ENCODE measurements at regions not wholly inside any gene's neighbourhood (a gene's known extent, or its start where the extent isn't known, plus 50 kb on each side); places are given as distances from the start of the nearest gene placed in this dataset.

GRCh38 chr14:101362529-101363260, 198.6 kb upstream of the DIO3 start:
- H3K4me3 Mint-ChIP-seq, result no peak overlapping the region
- no peak for DNase-seq
- H3K36me3 Mint-ChIP-seq, result no peaks in the 10 kb centered on the region
- CTCF ChIA-PET, result no interaction called here
- H3K27ac Mint-ChIP-seq, result no peak overlapping the region
- no peaks in the 10 kb centered on the region for H3K4me1 Mint-ChIP-seq
- peaks cover 2% of the 10 kb centered on the region for H3K9me3 Mint-ChIP-seq
- H3K27me3 Mint-ChIP-seq, result peaks cover 42% of the 10 kb centered on the region

DNA sequence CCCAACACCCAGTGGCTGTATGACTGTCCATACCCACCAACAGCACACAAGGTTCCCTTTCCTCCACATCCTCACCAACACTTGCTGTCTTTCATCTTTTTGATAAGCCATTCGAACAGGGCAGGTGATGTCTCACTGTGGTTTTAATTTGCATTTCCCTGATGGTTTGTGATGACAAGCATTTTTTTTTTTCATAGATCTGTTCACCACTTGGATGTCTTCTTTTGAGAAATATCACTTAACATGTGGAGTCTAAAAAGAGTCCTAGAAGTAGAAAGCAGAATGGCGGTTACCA, 198.1 kb upstream of the DIO3 start:
- Mint-ChIP-seq H3K4me3 (no peak overlapping the region), H3K36me3 (no peaks in the 10 kb centered on the region), H3K27me3 (peaks cover 42% of the 10 kb centered on the region), H3K9me3 (peaks cover 2% of the 10 kb centered on the region), H3K4me1 (no peaks in the 10 kb centered on the region), H3K27ac (no peak overlapping the region)
- DNase-seq, result no peak
- CTCF ChIA-PET, result no interaction called here

DNA sequence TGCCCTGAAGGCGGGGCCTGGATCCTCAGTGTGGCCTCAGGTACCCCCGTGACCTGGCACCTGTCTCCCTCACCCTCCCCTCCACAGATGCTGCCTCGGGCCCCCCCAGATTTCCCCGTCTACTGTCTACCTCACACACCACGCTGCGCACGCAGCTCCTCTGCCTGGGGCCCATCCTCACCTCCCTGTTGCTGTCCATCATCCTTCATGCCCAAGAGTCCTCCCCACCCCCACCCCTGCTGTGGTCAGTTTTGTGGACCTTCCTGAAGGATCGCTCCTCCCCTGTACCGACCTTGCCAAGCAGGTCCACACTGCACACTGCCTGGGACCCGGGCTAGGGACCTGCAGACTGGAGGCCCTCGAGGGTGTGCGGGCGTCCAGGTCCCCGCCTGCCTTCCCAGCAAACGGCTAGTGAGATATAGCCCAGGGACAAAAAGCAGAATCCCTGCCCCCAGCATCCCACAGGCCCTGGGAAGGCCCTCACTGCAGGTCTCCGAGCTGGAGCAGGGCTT, 197.4 kb upstream of the DIO3 start:
- Mint-ChIP-seq H3K4me1 (no peaks in the 10 kb centered on the region), H3K9me3 (no peaks in the 10 kb centered on the region), H3K4me3 (no peak overlapping the region), H3K27ac (no peak overlapping the region), H3K27me3 (peaks cover 38% of the 10 kb centered on the region), H3K36me3 (no peaks in the 10 kb centered on the region)
- CTCF ChIA-PET, result no interaction called here
- no peak for DNase-seq

- Mint-ChIP-seq H3K27me3 (peaks cover 34% of the 10 kb centered on the region), H3K4me1 (no peaks in the 10 kb centered on the region)
Measured at GRCh38 chr14:101364503-101365328, 196.6 kb upstream of the DIO3 start.

GRCh38 chr14:101365329-101366158, 195.8 kb upstream of the DIO3 start:
- H3K9me3 Mint-ChIP-seq, result no peaks in the 10 kb centered on the region
- H3K4me3 Mint-ChIP-seq, result no peak overlapping the region
- H3K27me3 Mint-ChIP-seq, result peaks cover 34% of the 10 kb centered on the region
- H3K27ac Mint-ChIP-seq, result no peak overlapping the region
- H3K4me1 Mint-ChIP-seq, result no peaks in the 10 kb centered on the region
- no peaks in the 10 kb centered on the region for H3K36me3 Mint-ChIP-seq
- no peak for DNase-seq
- CTCF ChIA-PET, result no interaction called here

More at GRCh38 chr14:101364503-101365328, 196.6 kb upstream of the DIO3 start:
- H3K27ac Mint-ChIP-seq, result no peak overlapping the region
- no peaks in the 10 kb centered on the region for H3K36me3 Mint-ChIP-seq
- no peak overlapping the region for H3K4me3 Mint-ChIP-seq
- no peak for DNase-seq
- no peaks in the 10 kb centered on the region for H3K9me3 Mint-ChIP-seq
- CTCF ChIA-PET, result no interaction called here

DNA sequence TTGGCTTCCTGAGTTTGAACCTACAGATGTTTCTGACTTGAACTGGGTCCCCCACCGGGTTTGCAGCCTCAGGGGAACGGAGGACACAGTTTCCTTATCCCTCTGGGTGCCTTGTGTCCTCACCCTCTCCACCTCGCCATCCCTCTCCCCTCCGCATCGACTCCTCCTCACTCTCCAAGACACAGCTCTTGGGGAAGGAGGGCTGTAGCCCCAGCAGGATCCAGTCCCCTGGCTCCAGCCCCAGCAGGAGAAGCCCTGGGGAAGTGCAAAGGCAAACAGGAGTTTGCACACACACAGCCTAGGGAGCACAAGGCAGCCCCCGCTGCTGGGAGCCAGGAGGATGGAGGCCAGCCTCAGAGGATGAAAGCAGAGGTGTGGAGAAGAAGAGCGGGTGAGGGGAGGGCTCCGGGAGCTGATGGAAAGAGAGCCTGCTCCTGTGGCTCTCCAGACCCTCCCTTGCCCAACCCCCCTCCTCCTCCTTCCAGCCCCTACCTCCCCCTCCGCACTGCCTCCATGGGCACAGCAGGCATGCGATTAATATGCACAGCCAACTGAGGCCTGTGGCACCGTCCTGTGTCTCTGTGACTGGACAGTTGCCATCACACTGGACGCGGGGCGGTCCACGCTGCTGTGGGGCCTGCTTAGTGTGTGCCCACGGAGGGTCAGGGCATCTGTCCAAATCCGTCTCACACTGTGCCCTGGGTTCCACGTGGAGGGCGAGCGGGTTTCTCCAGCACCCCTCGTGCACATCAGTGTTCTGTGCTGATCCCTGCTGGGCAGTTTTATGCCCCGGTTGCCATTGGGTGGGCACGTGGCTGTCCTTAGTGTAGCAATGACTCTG, 193.7 kb upstream of the DIO3 start:
- peaks cover 20% of the 10 kb centered on the region for H3K27me3 Mint-ChIP-seq
- H3K9me3 Mint-ChIP-seq, result no peaks in the 10 kb centered on the region
- no peaks in the 10 kb centered on the region for H3K36me3 Mint-ChIP-seq
- CTCF ChIA-PET, result no interaction called here
- no peaks in the 10 kb centered on the region for H3K4me1 Mint-ChIP-seq
- H3K4me3 Mint-ChIP-seq, result no peak overlapping the region
- DNase-seq, result no peak
- no peak overlapping the region for H3K27ac Mint-ChIP-seq

- Mint-ChIP-seq H3K27me3 (peaks cover 19% of the 10 kb centered on the region), H3K4me1 (no peaks in the 10 kb centered on the region), H3K9me3 (no peaks in the 10 kb centered on the region), H3K4me3 (no peak overlapping the region), H3K36me3 (no peaks in the 10 kb centered on the region), H3K27ac (no peak overlapping the region)
- DNase-seq, result no peak
- CTCF ChIA-PET, result no interaction called here
Measured at GRCh38 chr14:101368629-101369028, 192.7 kb upstream of the DIO3 start.

DNA sequence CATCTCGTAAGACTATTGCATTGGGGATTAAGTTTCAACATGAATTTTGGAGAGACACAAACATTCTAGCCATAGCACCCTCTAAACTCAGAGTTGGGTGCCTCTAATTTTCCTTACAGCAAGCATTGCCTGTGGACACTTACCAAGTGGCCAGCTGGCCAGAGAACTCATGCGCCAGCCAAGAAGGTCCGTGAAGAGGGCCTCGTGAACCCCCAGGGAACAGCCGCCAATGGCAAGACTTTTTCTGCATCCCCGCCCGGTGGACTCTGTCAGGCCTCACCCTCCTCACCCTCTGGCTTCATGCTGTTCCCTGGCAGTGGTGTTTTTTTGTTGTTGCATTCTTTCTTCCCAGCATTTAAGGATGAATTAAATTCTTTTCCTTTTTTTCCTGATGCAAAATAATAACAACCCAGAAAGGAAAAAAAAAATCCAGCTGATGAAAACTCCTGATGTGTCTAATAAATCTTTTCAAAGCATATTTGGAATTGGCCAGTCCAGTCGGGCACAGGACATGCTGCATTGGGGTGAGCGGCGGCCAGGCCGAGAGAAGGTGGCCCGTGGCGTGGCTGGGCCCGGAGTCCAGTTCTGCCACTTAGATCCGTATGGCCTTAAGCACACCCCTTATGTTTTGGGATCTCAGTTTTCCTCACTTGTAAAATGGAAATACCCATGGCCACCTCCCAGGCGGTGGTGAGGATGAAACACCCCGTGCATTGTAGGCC, 191.9 kb upstream of the DIO3 start:
- CTCF ChIA-PET, result no interaction called here
- DNase-seq, result no peak
- no peaks in the 10 kb centered on the region for H3K4me1 Mint-ChIP-seq
- no peaks in the 10 kb centered on the region for H3K36me3 Mint-ChIP-seq
- peaks cover 15% of the 10 kb centered on the region for H3K27me3 Mint-ChIP-seq
- H3K27ac Mint-ChIP-seq, result no peak overlapping the region
- H3K9me3 Mint-ChIP-seq, result no peaks in the 10 kb centered on the region
- no peak overlapping the region for H3K4me3 Mint-ChIP-seq

- H3K27ac Mint-ChIP-seq, result no peak overlapping the region
Measured at GRCh38 chr14:101369916-101370592, 191.2 kb upstream of the DIO3 start.

DNA sequence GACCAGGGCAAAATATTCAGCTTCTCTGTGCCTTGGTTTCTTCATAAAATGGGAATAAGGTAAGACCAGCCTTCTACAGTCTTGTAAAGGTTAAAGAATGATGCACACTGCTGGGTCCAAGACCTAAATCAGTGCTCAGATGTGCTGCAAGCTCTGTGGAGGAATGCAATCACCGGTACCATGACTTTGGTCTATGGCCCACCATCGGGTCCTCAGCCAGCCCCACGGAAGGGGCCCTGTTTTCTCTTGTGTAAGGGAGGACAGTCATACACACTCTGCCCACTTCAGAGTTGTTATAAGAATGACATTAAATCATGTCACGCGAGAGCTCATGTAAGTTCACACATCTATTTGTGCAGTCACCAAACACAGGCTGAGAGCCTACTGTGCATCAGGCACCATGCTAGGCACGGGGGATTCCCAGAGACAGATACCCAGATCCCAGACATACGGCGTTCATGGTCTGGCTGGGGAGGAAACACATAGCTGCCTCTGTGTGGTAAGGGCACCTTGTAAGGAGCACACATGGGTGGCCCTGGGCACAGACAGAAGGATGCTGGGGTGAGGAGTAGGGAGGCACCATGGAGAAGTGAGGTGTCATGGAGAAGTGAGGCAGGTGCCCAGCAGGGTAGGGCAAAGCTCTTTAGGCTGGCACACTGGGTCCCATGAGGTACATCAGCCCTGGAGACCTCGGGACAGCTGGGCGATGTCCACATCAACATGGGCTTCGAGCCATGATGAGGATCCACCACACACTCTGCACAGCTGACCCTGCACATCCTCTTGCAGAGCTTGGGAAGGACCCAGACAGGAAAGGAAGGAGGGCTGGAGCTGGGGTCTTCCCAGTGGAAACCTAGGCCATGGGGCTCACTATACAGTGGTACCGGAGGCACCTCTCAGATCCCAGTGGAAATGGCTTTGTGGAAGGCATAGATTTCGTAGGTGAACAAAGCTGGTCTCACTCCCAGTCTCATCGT, 190.4 kb upstream of the DIO3 start:
- DNase-seq, result no peak
- H3K27me3 Mint-ChIP-seq, result peaks cover under 1% of the 10 kb centered on the region
- no peaks in the 10 kb centered on the region for H3K36me3 Mint-ChIP-seq
- H3K4me3 Mint-ChIP-seq, result no peak overlapping the region
- H3K9me3 Mint-ChIP-seq, result no peaks in the 10 kb centered on the region
- no peaks in the 10 kb centered on the region for H3K4me1 Mint-ChIP-seq
- no peak overlapping the region for H3K27ac Mint-ChIP-seq
- CTCF ChIA-PET, result no interaction called here

More at GRCh38 chr14:101369916-101370592, 191.2 kb upstream of the DIO3 start:
- no peaks in the 10 kb centered on the region for H3K9me3 Mint-ChIP-seq
- no peaks in the 10 kb centered on the region for H3K36me3 Mint-ChIP-seq
- CTCF ChIA-PET, result no interaction called here
- H3K27me3 Mint-ChIP-seq, result peaks cover 8% of the 10 kb centered on the region
- no peak for DNase-seq
- H3K4me3 Mint-ChIP-seq, result no peak overlapping the region
- H3K4me1 Mint-ChIP-seq, result no peaks in the 10 kb centered on the region

- no peak overlapping the region for H3K27ac Mint-ChIP-seq
- H3K4me1 Mint-ChIP-seq, result no peaks in the 10 kb centered on the region
- no peaks in the 10 kb centered on the region for H3K27me3 Mint-ChIP-seq
- no peaks in the 10 kb centered on the region for H3K9me3 Mint-ChIP-seq
- no peak for DNase-seq
- H3K4me3 Mint-ChIP-seq, result no peak overlapping the region
- CTCF ChIA-PET, result no interaction called here
- H3K36me3 Mint-ChIP-seq, result no peaks in the 10 kb centered on the region
Measured at GRCh38 chr14:101371799-101372793, 189.2 kb upstream of the DIO3 start.
